IPS-20b (cell line): ENCODE measurements at regions not wholly inside any gene's neighbourhood (a gene's known extent, or its start where the extent isn't known, plus 50 kb on each side); places are given as distances from the start of the nearest gene placed in this dataset.
"Not testable (repeated sequence)": the region's sequence is repeated elsewhere in the genome, so short reads cannot be mapped to it uniquely, and the experiment has no call there.

Source experiments
- H3K27ac ChIP-seq: one replicate; pipeline ENCODE4 v1.5.1; 2013; ENCODE audit warnings: low read length
- H3K27me3 ChIP-seq: 2 replicates; pipeline ENCODE4 v1.6.1; 2013; ENCODE audit warnings: mild to moderate bottlenecking, low read length, inconsistent platforms; ENCODE audit not compliant: insufficient read depth
- H3K36me3 ChIP-seq: 2 replicates; pipeline ENCODE4 v1.6.1; 2013; ENCODE audit warnings: low read depth, mild to moderate bottlenecking, inconsistent platforms, low read length, moderate library complexity; ENCODE audit not compliant: insufficient read depth
- H3K4me1 ChIP-seq: 2 replicates; pipeline ENCODE4 v1.6.1; 2013; ENCODE audit warnings: mild to moderate bottlenecking, control low read depth, inconsistent platforms, low read length, moderate library complexity; ENCODE audit not compliant: insufficient read depth
- H3K4me3 ChIP-seq: 2 replicates; pipeline ENCODE4 v1.5.1; 2013; ENCODE audit warnings: mild to moderate bottlenecking, low read length, inconsistent platforms
- H3K9ac ChIP-seq: 2 replicates; pipeline ENCODE4 v1.6.1; 2013; ENCODE audit warnings: low read depth, mild to moderate bottlenecking, inconsistent platforms, low read length, moderate library complexity
- H3K9me3 ChIP-seq: 2 replicates; pipeline ENCODE4 v1.6.1; 2013; ENCODE audit warnings: mild to moderate bottlenecking, low read depth, low read length, inconsistent platforms; ENCODE audit not compliant: insufficient read depth

DNA sequence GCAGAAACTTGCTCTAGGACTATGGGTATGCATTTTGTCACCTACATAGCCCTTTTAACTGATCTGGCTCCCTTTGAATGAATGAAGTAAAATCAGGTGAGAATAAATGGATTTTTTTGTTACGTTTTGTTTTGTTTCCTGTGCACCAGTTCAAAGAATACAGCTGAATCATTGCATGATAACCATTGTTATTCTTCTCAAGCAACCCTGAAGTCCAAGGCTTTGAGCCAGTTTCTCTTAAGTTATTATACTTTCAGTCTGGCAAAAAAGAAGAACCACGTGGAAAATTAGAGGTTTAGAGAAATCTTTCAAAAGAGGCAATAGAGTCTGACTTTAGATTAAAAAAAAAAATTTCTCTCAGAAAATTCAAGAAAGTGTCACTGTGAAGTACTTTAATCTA is 398.6 kb upstream of the TECRL start:
- H3K4me3 ChIP-seq, result no peak overlapping the region

DNA sequence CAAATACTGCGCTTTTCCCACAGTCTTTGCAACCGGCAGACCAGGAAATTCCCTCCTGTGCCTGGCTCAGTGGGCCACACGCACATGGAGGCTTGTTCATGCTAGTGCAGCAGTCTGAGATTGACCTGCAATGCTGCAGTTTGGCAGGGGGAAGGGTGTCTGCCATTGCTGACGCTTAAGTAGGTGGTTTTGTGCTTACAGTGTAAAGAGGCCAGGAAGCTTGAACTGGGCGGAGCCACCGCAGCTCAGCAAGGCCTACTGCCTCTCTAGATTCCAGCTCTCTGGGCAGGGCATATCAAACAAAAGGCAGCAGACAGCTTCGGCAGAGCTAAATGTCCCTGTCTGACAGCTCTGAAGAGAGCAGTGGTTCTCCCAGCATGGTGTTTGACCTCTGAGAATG is 390.5 kb upstream of the TECRL start:
- H3K4me1 ChIP-seq, result no peaks in the 10 kb centered on the region
- H3K36me3 ChIP-seq, result no peaks in the 10 kb centered on the region
- no peaks in the 10 kb centered on the region for H3K9me3 ChIP-seq
- no peak overlapping the region for H3K9ac ChIP-seq
- no peaks in the 10 kb centered on the region for H3K27me3 ChIP-seq
- H3K27ac ChIP-seq, result peak overlapping the region; percentile 47
- H3K4me3 ChIP-seq, result no peak overlapping the region

More for the DNA sequence above, 398.6 kb upstream of the TECRL start:
- H3K36me3 ChIP-seq, result no peaks in the 10 kb centered on the region
- H3K9ac ChIP-seq, result no peak overlapping the region
- no peaks in the 10 kb centered on the region for H3K27me3 ChIP-seq
- H3K9me3 ChIP-seq, result no peaks in the 10 kb centered on the region
- H3K4me1 ChIP-seq, result no peaks in the 10 kb centered on the region
- H3K27ac ChIP-seq, result no peak overlapping the region

DNA sequence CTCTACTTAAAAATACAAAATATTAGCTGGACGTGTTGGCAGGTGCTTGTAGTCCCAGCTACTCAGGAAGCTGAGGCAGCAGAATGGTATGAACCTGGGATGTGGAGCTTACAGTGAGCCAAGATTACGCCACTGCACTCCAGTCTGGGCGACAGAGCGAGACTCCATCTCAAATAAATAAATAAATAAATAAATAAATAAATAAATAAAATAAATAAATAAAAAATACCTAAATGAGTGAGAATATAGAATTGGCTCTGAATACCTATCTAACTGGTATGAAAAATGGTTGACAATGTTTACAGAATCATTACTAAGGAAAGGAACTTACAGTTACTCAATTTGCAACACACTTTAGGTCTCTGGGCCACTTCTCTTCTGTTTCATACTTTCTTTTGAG is 389.6 kb upstream of the TECRL start:
- H3K4me1 ChIP-seq, H3K27me3 ChIP-seq, H3K27ac ChIP-seq, H3K9ac ChIP-seq, H3K9me3 ChIP-seq, H3K4me3 ChIP-seq, H3K36me3 ChIP-seq: not testable (repeated sequence)

DNA sequence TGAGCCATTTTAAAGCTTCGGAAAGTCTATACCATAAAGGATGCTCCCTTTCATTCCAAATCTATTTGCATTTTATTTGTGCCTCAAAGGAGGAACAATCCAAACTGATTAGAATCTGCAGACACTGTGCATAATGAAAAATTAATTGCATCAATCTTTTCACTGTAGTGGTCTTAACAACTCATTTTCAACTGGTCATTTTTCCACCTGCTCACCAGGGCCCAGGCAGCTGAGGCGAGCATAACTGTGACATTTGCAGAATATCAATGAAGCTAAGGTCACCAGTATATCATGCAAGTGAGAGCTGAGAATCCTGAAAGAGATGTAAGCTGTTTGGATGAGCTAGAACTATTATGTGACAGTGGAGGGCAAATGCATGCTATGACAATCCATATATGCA is 387.3 kb upstream of the TECRL start:
- H3K36me3 ChIP-seq, result no peaks in the 10 kb centered on the region
- no peaks in the 10 kb centered on the region for H3K27me3 ChIP-seq
- no peak overlapping the region for H3K9ac ChIP-seq
- no peaks in the 10 kb centered on the region for H3K4me1 ChIP-seq
- H3K27ac ChIP-seq, result no peak overlapping the region
- H3K9me3 ChIP-seq, result no peaks in the 10 kb centered on the region
- no peak overlapping the region for H3K4me3 ChIP-seq

DNA sequence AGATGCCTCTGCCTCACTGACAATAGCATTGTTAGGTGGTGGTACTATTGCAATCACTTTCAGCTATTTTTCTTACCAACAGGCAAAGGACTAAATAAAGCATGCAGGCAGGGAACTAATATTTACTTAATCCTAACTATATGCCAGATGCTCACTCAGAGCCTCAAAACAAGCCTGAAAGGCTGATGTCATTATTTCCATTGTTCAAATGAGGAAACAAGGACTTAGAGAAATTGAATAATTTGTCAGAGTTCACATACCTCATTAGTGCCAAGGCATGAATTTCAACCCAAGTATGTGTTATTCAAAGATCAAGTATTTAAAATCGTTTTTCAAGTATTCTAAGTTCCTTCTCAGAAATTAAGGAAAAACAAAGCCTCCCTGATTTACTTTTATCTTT is 374.9 kb upstream of the TECRL start:
- H3K9me3 ChIP-seq, result no peaks in the 10 kb centered on the region
- peaks cover 7% of the 10 kb centered on the region; the same call in 1 of the 2 replicates for H3K4me1 ChIP-seq
- no peak overlapping the region for H3K9ac ChIP-seq
- H3K27me3 ChIP-seq, result no peaks in the 10 kb centered on the region
- no peak overlapping the region for H3K4me3 ChIP-seq
- H3K36me3 ChIP-seq, result no peaks in the 10 kb centered on the region
- no peak overlapping the region for H3K27ac ChIP-seq

DNA sequence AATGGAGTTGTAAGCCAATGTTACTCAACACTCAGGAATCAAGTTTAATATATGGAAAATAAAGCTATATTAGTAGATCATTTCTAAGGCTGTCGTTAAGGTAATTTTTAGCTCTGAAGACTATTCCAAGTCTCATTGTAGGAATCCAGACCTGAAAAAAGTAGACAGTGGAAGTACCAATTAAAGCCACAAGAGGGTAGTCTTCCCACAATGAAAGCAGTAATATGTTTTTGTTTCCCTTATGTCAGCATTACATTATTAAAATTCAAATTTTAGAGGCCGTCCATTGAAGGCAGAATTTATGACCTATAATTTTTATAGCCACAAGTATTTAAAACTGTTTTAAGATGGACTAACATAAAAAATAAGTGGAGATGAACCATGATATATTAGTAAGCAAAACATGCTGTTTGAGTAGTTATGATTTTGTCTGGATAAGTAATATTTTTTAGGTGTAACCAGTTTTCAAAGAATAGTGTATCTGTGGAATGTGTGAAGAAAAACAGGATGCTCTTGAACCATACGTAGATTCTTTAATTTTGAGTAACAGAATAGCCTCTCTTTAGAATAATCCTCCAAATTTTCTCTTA is 372.6 kb upstream of the TECRL start:
- no peak overlapping the region for H3K9ac ChIP-seq
- peaks cover 11% of the 10 kb centered on the region; the same call in 1 of the 2 replicates for H3K4me1 ChIP-seq
- no peak overlapping the region for H3K4me3 ChIP-seq
- no peaks in the 10 kb centered on the region for H3K27me3 ChIP-seq
- no peak overlapping the region for H3K27ac ChIP-seq
- no peaks in the 10 kb centered on the region for H3K36me3 ChIP-seq
- no peaks in the 10 kb centered on the region for H3K9me3 ChIP-seq

DNA sequence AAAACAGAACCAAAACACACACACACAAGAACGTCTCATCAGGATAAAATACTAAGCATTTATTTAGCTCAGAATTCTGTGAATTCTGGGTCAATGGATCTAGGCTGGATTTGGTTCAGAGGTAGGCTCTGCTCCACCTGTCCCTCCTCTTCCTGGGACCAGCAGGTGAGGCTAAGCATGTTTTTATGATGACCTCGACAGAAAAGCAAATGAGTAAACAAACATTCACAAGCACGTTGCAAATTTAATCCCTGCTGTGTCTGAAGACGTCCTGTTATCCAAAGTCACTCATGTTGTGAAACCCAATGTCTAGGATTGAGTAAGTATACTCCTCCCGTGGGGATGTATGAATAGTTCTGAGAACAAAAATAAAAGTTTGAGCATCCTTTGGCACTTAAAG is 371.4 kb upstream of the TECRL start:
- peaks cover 11% of the 10 kb centered on the region; the same call in 1 of the 2 replicates for H3K4me1 ChIP-seq
- no peaks in the 10 kb centered on the region for H3K36me3 ChIP-seq
- no peaks in the 10 kb centered on the region for H3K27me3 ChIP-seq
- no peaks in the 10 kb centered on the region for H3K9me3 ChIP-seq
- no peak overlapping the region for H3K27ac ChIP-seq
- H3K9ac ChIP-seq, result no peak overlapping the region
- H3K4me3 ChIP-seq, result no peak overlapping the region

DNA sequence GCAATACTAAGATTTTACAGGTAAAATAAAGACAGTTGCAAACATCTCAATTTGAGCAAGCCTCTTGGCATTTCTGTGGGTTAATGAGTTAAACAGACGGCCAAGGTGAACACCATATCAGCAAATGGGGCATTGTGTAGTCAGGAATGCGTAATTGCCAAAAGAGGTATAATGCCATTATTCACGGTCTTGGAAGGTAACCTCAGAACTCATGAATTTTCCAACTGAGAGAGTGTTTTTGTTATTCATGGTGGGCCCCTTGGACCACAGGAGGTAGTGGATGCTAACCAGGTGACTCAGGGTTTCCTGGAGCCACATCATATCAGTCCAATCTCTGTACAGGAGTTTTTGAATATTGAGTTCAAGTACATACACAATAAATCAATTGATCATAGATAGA is 368.0 kb upstream of the TECRL start:
- Histone ChIP-seq H3K36me3 (no peaks in the 10 kb centered on the region), H3K27me3 (no peaks in the 10 kb centered on the region), H3K4me1 (0 out of 2 replicates have a peak, but pooled peaks cover 3% of the 10 kb centered on the region), H3K27ac (no peak overlapping the region), H3K9me3 (no peaks in the 10 kb centered on the region), H3K4me3 (no peak overlapping the region), H3K9ac (no peak overlapping the region)

DNA sequence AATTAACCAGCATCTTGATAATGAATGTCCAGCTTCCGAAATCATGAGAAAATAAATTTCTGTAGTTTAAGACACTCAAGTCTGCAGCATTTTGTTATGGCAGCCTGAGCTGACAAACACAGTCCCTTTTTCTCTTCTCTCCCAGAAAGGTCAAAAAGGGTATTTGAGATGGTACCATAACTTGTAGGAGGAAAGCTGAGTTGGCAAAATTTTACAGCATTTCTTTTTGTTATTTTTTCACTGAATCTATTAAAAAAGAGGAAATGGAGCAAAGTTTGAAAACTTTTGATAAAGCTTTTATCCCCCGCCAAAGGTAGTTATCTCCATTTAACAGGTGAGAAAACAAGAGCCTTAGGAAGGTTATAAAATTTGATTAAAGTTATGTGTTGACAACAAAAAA is 367.6 kb upstream of the TECRL start:
- H3K9ac ChIP-seq, result no peak overlapping the region

DNA sequence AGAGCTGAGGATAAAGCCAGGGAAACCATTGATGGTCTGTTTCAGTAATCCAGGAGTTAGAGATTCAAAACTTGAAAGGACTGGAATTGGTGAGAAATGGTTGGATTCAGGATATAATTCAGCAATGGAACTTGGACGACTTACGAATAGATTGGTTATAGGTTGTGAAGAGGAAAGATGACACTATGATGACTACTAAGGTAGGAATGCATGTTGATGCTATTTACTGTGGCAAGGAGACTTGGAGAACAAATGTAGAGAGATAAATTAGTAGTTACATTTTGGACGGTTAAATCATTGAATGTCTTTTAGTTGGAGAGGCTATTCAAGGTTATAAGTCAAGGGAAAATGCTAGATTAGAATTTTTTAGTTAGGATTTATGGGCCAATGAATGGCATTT is 365.4 kb upstream of the TECRL start:
- no peak overlapping the region for H3K4me3 ChIP-seq
- H3K4me1 ChIP-seq, result peaks cover 10% of the 10 kb centered on the region
- H3K27ac ChIP-seq, result no peak overlapping the region
- H3K9me3 ChIP-seq, result no peaks in the 10 kb centered on the region
- no peaks in the 10 kb centered on the region for H3K36me3 ChIP-seq
- H3K9ac ChIP-seq, result no peak overlapping the region
- H3K27me3 ChIP-seq, result no peaks in the 10 kb centered on the region

More for the DNA sequence above, 367.6 kb upstream of the TECRL start:
- H3K27ac ChIP-seq, result no peak overlapping the region
- no peak overlapping the region for H3K4me3 ChIP-seq
- 0 out of 2 replicates have a peak, but pooled peaks cover 3% of the 10 kb centered on the region for H3K4me1 ChIP-seq
- H3K36me3 ChIP-seq, result no peaks in the 10 kb centered on the region
- no peaks in the 10 kb centered on the region for H3K9me3 ChIP-seq
- no peaks in the 10 kb centered on the region for H3K27me3 ChIP-seq

DNA sequence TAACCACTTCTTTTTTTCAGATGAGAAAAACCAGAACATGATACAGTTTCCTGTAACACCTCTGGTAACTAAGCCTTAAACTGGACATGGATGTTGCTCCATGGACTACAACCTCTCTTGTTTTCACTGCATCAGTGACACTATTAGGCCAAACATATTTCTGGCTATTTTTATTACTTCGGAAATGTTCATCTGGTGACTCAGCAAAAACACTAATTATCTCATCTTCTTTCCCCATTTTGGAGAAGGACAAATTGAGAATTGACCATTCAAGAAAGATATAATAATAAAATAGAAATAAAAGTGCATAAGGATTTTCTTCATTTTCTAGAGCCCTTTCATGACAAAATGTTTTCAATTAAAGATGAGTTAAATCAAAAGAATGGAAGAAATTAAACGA is 361.9 kb upstream of the TECRL start:
- H3K27ac ChIP-seq, result no peak overlapping the region
- H3K9ac ChIP-seq, result no peak overlapping the region
- H3K4me1 ChIP-seq, result peaks cover 7% of the 10 kb centered on the region
- H3K4me3 ChIP-seq, result no peak overlapping the region
- no peaks in the 10 kb centered on the region for H3K36me3 ChIP-seq
- no peaks in the 10 kb centered on the region for H3K27me3 ChIP-seq
- no peaks in the 10 kb centered on the region for H3K9me3 ChIP-seq

DNA sequence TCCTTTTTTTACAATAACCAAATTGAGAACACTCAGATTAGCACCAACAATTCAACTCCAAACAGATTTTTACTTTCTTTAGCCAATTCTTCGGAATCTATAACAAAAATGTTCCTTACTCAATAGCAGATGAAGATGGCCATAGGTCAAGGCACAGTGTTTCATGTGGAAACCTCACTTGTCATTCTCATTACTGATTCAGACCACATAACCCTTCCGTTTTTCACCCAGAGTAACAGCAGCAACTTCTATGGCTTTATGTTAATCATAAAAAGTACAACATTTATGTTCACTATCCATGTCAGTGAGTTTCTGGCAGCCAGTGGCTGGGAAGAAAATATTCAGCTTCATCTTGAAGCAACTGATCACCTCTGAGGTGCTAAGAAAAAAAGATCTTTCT is 358.3 kb upstream of the TECRL start:
- peaks cover 7% of the 10 kb centered on the region for H3K4me1 ChIP-seq
- H3K9me3 ChIP-seq, result no peaks in the 10 kb centered on the region
- no peak overlapping the region for H3K4me3 ChIP-seq
- H3K27ac ChIP-seq, result no peak overlapping the region
- H3K27me3 ChIP-seq, result no peaks in the 10 kb centered on the region
- H3K36me3 ChIP-seq, result no peaks in the 10 kb centered on the region
- no peak overlapping the region for H3K9ac ChIP-seq
